ENCODE measurements at regions not wholly inside any gene's neighbourhood (a gene's known extent, or its start where the extent isn't known, plus 50 kb on each side); places are given as distances from the start of the nearest gene placed in this dataset.
"Not testable (repeated sequence)": the region's sequence is repeated elsewhere in the genome, so short reads cannot be mapped to it uniquely, and the experiment has no call there.

DNA sequence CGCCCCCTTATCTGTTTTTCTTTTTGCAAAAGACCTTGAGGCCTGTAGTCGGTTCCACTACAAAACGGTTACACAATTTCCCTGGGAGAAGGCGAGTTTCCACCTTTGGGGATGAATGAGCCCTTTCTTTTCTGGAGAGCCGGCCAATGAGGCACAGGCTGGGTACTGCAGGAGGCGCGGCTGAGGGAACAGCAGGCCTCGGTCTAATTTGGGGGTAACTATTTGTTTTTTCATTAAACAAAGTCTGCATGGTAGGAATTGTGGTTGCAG is 129.2 kb downstream of the MYCN start:
- DNase-seq (ENCODE audit: low read depth) = no peak

DNA sequence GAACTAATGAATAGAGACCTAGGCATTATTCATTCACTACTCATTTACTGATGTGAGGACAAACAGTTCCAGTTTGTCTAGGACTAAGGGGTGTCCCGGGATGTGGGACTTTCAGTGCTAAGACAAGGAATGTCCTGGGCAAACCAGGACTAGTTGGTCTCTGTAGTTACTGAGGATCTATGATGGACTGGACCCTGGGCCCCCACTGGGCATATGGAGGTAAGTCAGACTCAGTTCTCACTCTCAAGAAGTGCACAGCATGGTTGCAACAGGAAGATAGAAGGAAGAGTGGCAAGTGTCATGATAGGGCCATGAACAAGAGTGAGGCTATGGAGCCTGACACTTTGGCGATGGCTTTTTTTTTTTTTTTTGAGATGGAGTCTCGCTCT is 128.2 kb downstream of the MYCN start:
- no peak for DNase-seq (ENCODE audit: low read depth)

DNA sequence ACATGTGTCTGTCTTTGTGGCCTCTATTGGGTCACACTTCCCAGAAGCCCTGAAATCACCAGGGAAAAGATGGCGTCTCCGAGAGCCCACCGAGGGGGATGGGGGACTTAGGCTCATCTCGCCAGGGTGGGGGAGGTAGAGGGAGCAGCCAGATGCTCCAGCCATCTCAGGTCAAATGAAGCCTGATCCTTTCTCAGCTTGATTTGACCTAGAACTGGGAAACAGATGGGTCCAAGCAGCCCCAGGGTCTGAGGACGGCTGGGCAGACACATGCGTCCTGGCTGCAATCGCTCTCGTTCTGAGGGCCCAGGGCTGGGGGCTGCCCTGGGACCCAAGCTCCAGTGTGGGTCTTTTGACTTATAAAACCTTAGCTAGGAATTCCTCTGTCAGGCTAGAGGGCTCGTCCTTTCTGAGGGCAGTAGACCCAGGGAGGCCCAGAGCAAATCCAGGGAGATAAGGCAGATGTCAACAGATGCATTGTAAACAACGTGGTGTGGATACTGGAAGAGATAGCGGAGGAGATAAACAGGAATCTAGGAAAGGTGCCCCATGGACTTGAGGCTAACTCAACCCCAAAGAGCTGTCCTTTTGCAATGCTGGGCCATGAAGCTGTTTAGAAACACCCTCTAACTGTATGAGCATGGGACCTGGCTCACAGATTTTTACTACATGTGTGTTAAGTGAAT is 127.7 kb downstream of the MYCN start:
- DNase-seq (ENCODE audit: low read depth) = no peak

DNA sequence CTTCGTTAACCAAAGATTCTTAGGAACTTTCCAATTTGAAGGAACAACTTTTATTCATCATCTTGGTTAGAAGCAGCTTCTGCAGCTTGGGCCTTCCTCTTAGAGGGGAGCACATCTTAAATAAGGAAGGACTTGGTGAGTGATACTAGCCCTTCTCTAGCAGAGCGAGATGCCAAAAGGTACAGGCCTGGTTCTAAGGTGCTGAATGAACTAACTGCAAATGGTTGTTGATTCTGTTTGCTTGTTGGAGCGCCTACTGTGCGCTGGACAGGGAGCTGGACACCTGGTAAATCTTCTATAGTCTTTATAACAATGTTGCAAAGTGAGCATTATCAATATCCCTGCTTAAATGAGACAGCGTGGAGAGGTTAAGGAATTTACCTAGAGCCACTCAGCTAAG is 127.1 kb downstream of the MYCN start:
- no peak for DNase-seq (ENCODE audit: low read depth)

DNA sequence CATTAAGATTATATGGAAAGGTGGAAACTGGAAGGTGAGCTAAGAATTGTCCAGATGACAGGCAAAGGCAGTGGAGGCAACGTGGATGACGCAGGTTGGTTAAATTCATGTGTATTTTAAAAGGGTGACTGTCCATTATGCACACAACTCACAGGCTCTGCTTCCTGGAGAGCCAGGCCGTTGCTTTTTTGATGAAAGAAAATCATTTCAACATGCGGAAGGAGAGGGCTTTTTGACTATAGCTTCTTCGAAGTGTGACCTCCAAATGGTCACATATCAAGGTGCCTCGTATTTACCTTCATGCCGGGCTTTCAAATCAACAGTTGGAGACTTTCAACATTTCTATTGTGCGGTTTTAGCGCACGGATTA is 126.7 kb downstream of the MYCN start:
- no peak for DNase-seq (ENCODE audit: low read depth)

DNA sequence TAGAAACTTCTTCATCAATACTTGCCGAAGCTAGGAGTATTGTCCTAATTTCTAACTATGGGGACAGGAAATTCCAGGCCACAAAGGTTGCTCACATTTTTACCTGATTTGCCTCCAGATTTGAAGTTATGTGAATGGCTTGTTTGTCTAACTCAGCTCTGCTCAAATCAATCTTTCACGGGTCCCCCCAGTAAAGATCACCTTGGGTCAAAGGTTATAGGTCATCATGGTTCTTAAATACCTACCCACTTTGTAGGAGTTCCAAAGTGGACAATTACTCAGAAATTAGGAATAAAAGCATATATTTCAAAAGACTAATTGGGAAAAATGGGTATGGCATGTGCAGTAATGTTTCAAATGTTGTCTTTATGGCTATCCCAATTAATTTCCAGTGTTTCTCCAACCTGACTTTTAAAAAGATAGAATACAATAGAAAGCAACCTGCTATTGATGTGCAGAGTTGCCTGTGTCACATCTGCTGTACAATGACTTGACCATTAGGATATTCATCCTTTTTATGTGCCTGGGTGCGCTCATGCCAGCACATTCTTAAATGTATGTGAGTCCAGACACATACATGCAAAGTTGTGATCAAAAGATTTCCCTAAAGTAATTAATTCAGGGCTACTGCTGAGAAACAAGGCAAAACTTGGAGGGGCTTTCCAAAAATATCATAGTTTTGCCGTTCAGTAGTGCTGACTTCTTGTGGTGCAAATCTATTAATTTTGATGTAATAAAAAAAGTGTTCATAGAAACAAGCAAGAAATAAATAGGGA is 126.1 kb downstream of the MYCN start:
- no peak for DNase-seq (ENCODE audit: low read depth)

DNA sequence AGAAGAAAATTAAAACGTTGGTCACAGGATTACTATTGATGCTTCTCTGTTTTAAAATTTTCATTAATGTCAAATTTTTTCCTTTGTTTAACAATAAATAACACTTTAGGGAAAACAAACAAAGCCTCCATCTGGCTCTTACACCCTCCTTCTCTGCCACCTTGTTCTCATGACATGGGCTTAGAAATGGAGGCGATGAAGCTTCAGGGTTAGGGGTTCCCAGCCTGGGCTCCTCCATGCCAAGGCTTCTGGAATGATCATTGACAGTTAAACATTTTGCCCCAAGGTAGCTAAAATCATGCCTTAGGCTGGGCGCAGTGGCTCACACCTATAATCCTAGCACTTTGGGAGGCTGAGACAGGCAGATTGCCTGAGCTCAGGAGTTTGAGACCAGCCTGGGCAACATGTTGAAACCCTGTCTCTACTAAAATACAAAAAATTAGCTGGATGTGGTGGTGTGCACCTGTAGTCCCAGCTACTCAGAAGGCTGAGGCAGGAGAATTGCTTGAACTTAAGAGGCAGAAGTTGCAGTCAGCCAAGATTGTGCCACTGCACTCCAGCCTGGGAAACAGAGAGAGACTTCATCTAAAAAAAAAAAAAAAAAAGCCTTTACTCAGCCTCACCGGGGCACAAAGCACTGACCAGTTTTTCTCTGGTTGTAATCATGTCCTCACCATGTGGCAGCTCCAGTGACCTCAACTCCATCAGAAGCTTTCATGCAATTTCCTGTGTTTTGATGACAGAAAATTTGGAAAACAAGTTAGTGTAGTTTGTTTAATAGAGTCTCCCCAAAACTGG is 125.1 kb downstream of the MYCN start:
- not testable (repeated sequence) for DNase-seq (ENCODE audit: low read depth)

DNA sequence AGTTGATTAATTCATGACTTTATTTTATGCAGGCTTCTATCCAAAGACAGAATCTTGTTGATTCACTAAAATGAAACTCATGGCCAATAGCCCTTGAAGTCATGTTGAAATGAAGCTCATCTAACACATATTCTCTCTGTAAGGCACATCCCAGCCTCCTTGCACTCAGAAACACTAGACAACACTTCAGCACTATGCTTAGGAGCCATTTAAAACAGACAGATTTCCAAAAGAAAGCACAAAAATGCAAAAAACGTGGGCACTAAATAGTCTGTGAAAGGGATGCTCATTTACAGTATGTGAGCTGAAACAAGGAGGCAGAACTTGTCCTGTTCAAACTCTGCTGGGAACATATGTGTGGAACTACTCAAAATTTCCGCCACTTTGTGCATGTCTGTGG is 124.4 kb downstream of the MYCN start:
- DNase-seq (ENCODE audit: low read depth) = no peak

DNA sequence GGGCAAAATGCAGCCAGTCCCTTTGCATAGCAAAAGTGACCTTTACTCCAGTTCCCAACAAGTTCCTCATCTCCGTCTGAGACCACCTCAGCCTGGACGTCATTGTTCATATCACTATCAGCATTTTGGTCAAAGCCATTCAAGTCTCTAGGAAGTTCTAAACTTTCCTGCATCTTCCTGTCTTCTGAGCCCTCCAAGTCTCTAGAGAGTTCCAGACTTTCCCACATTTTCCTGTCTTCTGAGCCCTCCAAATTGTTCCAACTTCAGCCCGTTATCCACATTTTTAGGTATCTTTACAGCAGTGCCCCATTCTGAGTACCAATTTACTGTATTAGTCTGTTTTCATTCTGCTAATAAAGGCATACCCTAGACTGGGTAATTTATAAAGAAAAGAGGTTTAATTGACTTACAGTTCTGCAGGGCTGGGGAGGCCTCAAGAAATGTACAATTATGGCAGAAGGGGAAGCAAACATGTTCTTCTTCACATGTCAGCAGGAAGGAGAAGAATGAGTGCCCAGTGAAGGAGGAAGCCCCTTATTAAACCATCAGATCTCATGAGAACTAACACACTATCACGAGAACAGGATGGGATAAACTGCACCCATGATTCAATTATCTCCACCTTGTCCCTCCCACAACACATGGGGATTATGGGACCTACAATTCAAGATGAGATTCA is 123.7 kb downstream of the MYCN start:
- no peak for DNase-seq (ENCODE audit: low read depth)

DNA sequence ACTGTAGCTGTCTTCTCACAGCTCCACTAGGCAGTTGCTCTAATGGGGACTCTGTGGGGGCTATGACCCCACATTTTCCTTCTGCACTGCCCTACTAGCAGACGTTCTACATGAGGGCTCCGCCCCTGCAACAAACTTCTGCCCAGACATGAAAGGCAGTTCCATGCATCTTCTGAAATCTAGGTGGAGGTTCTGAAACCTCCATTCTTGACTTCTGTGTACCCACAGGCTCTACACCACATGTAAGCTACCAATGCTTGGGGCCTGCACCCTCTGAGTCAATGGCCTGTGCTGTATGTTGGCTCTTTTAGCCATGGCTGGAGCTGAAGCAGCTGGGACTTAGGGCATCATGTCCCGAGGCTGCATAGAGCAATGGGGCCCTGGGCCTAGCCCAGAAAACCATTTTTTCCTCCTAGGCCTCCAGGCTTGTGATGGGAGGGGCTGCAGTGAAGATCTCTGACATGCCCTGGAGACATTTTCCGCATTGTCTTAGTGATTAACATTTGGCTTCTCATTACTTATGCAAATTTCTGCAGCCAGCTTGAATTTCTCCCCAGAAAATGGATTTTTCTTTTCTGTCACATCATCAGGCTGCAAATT is 123.0 kb downstream of the MYCN start:
- no peak for DNase-seq (ENCODE audit: low read depth)

DNA sequence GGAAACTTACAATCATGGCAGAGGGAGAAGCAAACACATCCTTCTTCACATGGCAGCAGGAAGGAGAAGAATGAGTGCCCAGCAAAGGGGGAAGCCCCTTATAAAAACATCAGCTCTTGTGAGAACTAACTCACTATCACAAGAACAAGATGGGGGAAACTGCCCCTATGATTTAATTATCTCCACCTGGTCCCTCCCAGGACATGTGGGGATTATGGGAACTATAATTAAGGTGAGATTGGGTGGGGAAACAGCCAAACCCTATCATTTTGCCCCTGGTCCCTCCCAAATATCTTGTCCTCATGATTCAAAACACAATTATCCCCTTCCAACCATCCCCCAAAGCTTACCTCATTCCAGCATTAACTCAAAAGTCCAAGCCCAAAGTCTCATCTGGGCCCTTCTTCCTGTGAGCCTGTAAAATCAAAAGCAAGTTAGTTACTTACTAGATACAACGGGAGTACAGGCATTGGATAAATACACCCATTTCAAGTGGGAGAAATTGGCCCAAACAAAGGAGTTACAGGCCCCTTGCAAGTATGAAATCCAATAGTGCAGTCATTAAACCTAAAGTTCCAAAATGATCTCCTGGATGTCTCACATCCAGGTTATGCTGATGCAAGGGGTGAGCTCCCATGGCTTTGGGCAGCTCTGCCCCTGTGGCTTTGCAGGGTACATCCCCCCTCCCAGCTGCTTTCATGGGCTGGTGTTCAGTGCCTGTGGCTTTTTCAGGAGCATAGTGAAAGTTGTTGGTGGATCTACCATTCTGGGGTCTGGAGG is 122.3 kb downstream of the MYCN start:
- DNase-seq (ENCODE audit: low read depth) = no peak

DNA sequence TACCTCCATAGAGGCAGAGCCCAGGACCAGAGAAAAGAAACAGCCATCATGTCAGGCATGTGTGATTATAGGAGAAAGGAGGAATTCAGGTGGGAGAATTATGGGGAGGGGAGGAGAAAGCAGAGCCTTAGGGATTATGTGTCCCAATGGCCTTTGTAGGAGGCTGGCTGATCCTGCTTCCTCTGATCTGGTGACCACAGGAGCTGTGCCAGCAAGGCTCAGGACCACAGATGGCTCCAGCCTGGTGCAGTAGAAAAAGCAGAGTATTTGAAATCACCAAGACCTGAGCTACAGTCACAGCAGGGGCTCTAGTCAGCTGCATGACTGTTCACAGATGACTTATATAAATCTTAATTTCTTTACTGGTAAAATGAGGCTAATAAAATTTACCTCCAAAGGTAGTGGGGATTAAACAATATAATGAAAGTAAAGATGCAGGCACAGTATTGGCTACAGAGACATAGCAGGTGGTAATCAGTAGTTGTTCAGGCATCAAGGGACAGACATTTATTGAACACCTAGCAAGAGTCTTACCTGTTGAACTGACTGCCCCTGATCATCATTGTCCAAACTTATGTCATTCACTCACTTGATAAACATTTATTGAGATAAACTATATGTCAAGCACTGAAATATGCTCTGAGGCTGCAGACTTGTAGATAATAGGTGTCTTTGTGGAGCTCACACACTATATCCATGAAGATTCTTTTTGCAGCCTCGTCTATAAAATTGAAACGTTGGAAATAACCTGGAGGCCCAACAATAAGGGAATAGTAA is 121.3 kb downstream of the MYCN start:
- DNase-seq (ENCODE audit: low read depth) = no peak

DNA sequence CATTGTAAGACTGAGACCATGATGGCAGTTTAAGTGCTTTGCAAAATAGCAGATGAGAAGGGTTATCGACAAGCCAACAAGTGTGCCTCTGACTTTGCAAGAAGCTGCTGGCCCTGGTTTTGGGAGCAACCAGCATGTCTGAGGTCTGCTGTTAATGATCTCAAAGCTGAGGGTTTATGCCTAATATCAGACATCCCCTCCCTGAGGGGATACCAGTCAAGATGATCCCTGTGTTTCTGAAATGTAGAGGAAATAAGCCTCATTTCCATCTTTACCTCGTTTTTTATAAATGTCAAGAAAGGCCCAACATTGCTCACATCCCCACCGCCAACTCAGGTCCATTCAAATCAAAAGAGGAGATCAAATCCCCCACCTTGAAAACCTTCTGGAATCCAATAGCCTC is 120.6 kb downstream of the MYCN start:
- no peak for DNase-seq (ENCODE audit: low read depth)

DNA sequence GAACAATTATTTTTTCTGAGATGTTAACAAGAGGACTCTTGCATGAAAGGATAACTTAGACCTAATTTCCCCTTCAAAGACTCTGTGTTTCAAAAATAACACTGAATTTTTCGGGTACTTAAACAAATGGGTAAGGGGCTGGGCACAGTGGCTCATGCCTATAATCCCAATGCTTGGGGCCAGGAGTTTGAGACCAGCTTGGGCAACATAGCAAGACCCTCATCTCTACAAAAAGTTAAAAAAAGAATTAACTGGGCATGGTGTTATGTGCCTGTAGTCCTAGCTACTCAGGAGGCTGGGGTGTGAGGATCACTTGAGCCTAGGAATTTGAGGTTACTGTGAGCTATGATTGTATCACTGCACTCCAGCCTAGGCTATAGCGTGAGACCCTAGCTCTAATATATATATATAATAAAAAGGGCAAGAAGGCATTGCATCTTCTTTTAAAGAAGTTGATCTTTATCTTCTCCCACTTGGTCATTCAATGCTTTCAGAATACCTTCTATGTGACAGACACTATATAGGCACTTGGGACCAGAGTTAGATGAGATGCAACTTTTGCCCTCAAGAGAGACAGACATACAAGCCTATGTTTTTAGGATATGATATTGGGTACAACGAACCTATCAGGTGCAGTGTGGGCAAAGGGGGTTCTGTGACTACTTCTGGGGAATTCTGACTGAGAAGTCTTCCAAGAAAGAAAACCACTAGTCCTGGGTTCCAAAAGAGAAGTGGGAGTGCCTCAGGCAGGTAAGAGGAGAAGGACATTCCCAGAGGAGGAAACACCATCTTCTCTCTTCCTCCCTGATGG is 120.0 kb downstream of the MYCN start:
- no peak for DNase-seq (ENCODE audit: low read depth)

DNA sequence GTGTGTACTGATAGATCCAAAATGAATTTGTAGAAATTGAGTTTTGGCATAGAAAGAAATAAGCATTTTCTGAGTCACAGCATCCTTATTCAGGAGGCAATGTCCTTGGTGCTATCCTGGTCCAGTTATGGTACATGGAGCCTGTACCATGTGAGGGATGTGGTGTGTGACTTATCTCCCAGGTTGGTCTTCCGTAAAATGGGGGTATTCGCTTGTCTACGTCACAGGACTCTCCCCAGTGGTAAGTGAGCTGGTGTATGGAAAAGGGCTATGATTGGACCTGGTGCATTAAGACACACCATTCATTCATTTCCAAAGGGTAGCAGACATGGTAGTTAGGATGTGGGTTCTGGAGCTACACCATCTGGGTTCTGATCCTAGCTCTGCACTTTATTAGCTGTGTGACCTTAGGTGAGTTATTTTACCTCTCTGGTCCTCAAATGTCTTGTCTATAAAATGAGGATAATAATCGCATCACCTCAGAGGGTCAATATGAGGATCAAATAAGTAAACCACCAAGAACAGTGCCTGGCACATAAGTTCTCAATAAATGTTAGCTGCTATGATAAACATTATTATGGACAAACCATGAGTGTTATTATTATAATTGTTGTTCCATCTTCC is 119.2 kb downstream of the MYCN start:
- no peak for DNase-seq (ENCODE audit: low read depth)

DNA sequence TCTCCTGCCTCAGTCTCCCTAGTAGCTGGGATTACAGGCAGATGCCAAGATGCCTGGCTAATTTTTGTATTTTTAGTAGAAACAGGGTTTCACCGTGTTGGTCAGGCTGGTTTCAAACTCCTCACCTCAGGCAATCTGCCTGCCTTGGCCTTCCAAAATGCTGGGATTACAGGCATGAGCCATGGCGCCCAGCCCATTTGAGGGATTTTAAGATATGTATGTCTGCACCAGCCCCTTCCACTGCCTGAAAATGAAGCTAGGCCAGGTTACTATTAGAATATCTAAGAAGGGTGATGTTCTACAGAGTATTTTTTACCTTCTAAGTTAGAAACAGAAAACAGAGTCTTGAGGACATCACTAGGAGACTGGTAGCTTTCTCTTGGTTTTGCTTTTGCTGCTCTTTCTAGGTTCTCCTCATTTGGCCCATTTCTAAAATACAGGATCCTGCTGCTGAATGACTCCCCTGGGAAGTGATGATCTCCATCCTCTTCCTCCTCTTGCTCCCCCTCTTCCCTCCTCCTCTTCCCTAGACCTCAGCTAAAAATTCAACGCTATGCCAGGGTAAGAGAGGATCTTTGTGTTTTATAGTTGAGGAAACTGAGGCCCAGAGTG is 118.5 kb downstream of the MYCN start:
- DNase-seq (ENCODE audit: low read depth) = no peak

DNA sequence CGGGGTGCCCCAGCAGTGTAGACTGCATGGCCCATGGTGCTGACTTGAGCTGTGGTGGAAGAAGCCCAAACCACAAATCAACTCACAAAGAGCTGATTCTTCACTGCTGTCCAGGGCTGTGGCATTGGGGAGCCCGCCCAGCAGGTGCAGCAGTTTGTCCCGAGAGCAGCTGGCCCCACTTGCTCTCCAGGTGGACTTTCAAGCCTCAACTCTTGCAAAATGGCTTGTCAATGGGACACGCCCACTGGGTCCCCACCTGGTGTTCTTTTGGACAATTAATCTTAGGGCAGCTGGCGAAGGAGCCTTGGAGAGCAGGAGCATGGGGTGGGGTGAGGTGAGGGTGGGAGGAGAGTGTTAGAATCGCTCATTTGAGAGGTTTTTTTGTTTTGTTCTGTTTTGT is 117.9 kb downstream of the MYCN start:
- DNase-seq (ENCODE audit: low read depth) = no peak

DNA sequence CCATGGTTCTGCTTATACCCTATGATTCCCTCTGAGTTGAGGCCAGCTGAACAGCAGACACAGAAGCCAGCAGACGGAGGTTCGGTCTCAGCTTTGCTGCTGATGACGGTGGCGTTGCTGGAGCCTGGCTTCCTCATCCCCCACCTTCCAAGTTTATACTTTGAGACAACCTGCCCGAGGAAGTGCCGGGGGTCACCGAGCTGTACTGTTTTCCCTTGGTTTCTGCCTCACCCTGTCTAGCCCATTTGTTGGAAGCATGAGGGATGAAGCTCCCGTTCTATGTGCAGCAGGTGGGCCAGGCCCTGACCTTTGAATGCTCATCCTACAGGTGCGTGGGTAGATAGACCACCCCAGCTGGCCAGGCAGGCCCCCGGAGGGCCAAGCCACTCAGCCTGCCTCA is 117.3 kb downstream of the MYCN start:
- no peak for DNase-seq (ENCODE audit: low read depth)

All from activated T-helper 9 cell treated with anti-CD3 and anti-CD28 coated beads, Interleukin-2, amount 50 U/mL, for 16 hours (primary cell).